ENCODE measurements at regions not wholly inside any gene's neighbourhood (a gene's known extent, or its start where the extent isn't known, plus 50 kb on each side); places are given as distances from the start of the nearest gene placed in this dataset.
"Not testable (repeated sequence)": the region's sequence is repeated elsewhere in the genome, so short reads cannot be mapped to it uniquely, and the experiment has no call there.

GRCh38 chr12:131293071-131294015, 339.6 kb downstream of the ADGRD1 start:
- H3K36me3 Mint-ChIP-seq; H3K4me3 Mint-ChIP-seq; ATAC-seq (ENCODE audit: low read depth in 2 of 2); DNase-seq; H3K4me1 Mint-ChIP-seq; H3K27ac Mint-ChIP-seq: not testable (repeated sequence)
- H3K9me3 Mint-ChIP-seq: peaks cover 0 to 10% (median 0%) of the 10 kb centered on the region in 7 donors
- peaks cover 0 to 16% (median 15%) of the 10 kb centered on the region in 3 donors for H3K27me3 Mint-ChIP-seq

- H3K4me3 Mint-ChIP-seq; H3K36me3 Mint-ChIP-seq; ATAC-seq (ENCODE audit: low read depth in 2 of 2); H3K4me1 Mint-ChIP-seq; DNase-seq; H3K27ac Mint-ChIP-seq: not testable (repeated sequence)
- H3K9me3 Mint-ChIP-seq: peaks cover 0 to 10% (median 0%) of the 10 kb centered on the region in 7 donors
- H3K27me3 Mint-ChIP-seq: peaks cover 0 to 16% (median 15%) of the 10 kb centered on the region in 3 donors
Observed at GRCh38 chr12:131294716-131295115, 341.0 kb downstream of the ADGRD1 start.

- ATAC-seq (ENCODE audit: low read depth in 2 of 2); H3K4me3 Mint-ChIP-seq; H3K36me3 Mint-ChIP-seq; H3K4me1 Mint-ChIP-seq; DNase-seq; H3K27ac Mint-ChIP-seq; H3K9me3 Mint-ChIP-seq: not testable (repeated sequence)
- peaks cover 0 to 16% (median 15%) of the 10 kb centered on the region in 3 donors for H3K27me3 Mint-ChIP-seq
Observed at GRCh38 chr12:131295117-131295516, 341.4 kb downstream of the ADGRD1 start.

GRCh38 chr12:131295559-131295958, 341.9 kb downstream of the ADGRD1 start:
- not testable (repeated sequence) for H3K4me3 Mint-ChIP-seq; H3K4me1 Mint-ChIP-seq; DNase-seq; H3K27ac Mint-ChIP-seq; ATAC-seq (ENCODE audit: low read depth in 2 of 2); H3K36me3 Mint-ChIP-seq; H3K9me3 Mint-ChIP-seq
- peaks cover 0 to 16% (median 15%) of the 10 kb centered on the region in 3 donors for H3K27me3 Mint-ChIP-seq

- H3K9me3 Mint-ChIP-seq; ATAC-seq (ENCODE audit: low read depth in 2 of 2); H3K4me3 Mint-ChIP-seq; H3K27ac Mint-ChIP-seq; H3K4me1 Mint-ChIP-seq; H3K36me3 Mint-ChIP-seq; DNase-seq: not testable (repeated sequence)
- H3K27me3 Mint-ChIP-seq: peaks cover 0 to 16% (median 15%) of the 10 kb centered on the region in 3 donors
Observed at GRCh38 chr12:131296136-131296535, 342.4 kb downstream of the ADGRD1 start.

- not testable (repeated sequence) for H3K9me3 Mint-ChIP-seq; H3K36me3 Mint-ChIP-seq; H3K27ac Mint-ChIP-seq; H3K4me3 Mint-ChIP-seq; ATAC-seq (ENCODE audit: low read depth in 2 of 2); DNase-seq; H3K4me1 Mint-ChIP-seq
- peaks cover 0 to 16% (median 15%) of the 10 kb centered on the region in 3 donors for H3K27me3 Mint-ChIP-seq
Observed at GRCh38 chr12:131296651-131297050, 342.9 kb downstream of the ADGRD1 start.

GRCh38 chr12:131298526-131299369, 345.0 kb downstream of the ADGRD1 start:
- not testable (repeated sequence) for DNase-seq, H3K9me3 Mint-ChIP-seq, H3K4me1 Mint-ChIP-seq, H3K36me3 Mint-ChIP-seq, H3K27ac Mint-ChIP-seq
- H3K4me3 Mint-ChIP-seq: peak overlapping the region in 2 of 8 donors; percentile 48 to 62
- peaks cover 0 to 21% (median 21%) of the 10 kb centered on the region in 3 donors for H3K27me3 Mint-ChIP-seq
- ATAC-seq (ENCODE audit: low read depth in 2 of 2): peak; percentile 53 to 59

- H3K9me3 Mint-ChIP-seq; ATAC-seq (ENCODE audit: low read depth in 2 of 2); H3K4me3 Mint-ChIP-seq; H3K27ac Mint-ChIP-seq; DNase-seq; H3K36me3 Mint-ChIP-seq; H3K4me1 Mint-ChIP-seq: not testable (repeated sequence)
- H3K27me3 Mint-ChIP-seq: peaks cover 0 to 20% (median 20%) of the 10 kb centered on the region in 3 donors
Observed at GRCh38 chr12:131299370-131299701, 345.6 kb downstream of the ADGRD1 start.

- H3K36me3 Mint-ChIP-seq; H3K9me3 Mint-ChIP-seq; H3K27me3 Mint-ChIP-seq; H3K27ac Mint-ChIP-seq; H3K4me1 Mint-ChIP-seq; DNase-seq; H3K4me3 Mint-ChIP-seq; ATAC-seq (ENCODE audit: low read depth in 2 of 2): not testable (repeated sequence)
Observed at GRCh38 chr12:131303576-131303975, 349.9 kb downstream of the ADGRD1 start.

GRCh38 chr12:131304642-131305041, 350.9 kb downstream of the ADGRD1 start:
- not testable (repeated sequence) for H3K4me3 Mint-ChIP-seq; ATAC-seq (ENCODE audit: low read depth in 2 of 2); H3K36me3 Mint-ChIP-seq; H3K27ac Mint-ChIP-seq; H3K9me3 Mint-ChIP-seq; DNase-seq; H3K4me1 Mint-ChIP-seq
- H3K27me3 Mint-ChIP-seq: peaks cover 5 to 17% (median 16%) of the 10 kb centered on the region in 3 donors

- ATAC-seq (ENCODE audit: low read depth in 2 of 2): no peak
Observed at GRCh38 chr12:131309700-131310099, 356.0 kb downstream of the ADGRD1 start.

GRCh38 chr12:131310227-131310969, 356.7 kb downstream of the ADGRD1 start:
- Mint-ChIP-seq H3K4me1 (peaks cover 0 to 12% (median 4%) of the 10 kb centered on the region in 3 donors), H3K36me3 (peaks cover 5 to 10% of the 10 kb centered on the region in 2 donors), H3K27me3 (peaks cover 22 to 42% (median 36%) of the 10 kb centered on the region in 3 donors)
- ATAC-seq (ENCODE audit: low read depth in 2 of 2); H3K27ac Mint-ChIP-seq; H3K4me3 Mint-ChIP-seq; H3K9me3 Mint-ChIP-seq; DNase-seq: not testable (repeated sequence)

More at GRCh38 chr12:131309700-131310099, 356.0 kb downstream of the ADGRD1 start:
- H3K9me3 Mint-ChIP-seq: peaks cover 0 to 5% (median 0%) of the 10 kb centered on the region in 7 donors
- DNase-seq: no peak
- H3K27me3 Mint-ChIP-seq: peaks cover 21 to 36% (median 31%) of the 10 kb centered on the region in 3 donors
- H3K36me3 Mint-ChIP-seq: peaks cover 5 to 6% of the 10 kb centered on the region in 2 donors
- H3K27ac Mint-ChIP-seq: no peak overlapping the region
- peaks cover 0 to 11% (median 4%) of the 10 kb centered on the region in 3 donors for H3K4me1 Mint-ChIP-seq
- H3K4me3 Mint-ChIP-seq: no peak overlapping the region

GRCh38 chr12:131311279-131311722, 357.6 kb downstream of the ADGRD1 start:
- not testable (repeated sequence) for ATAC-seq (ENCODE audit: low read depth in 2 of 2); H3K9me3 Mint-ChIP-seq; DNase-seq; H3K4me3 Mint-ChIP-seq; H3K27ac Mint-ChIP-seq
- Mint-ChIP-seq H3K4me1 (peaks cover 0 to 12% (median 4%) of the 10 kb centered on the region in 3 donors), H3K27me3 (peaks cover 22 to 42% (median 36%) of the 10 kb centered on the region in 3 donors), H3K36me3 (peaks cover 5 to 10% of the 10 kb centered on the region in 2 donors)

Measured in naive B cell (primary cell).